GM21529 (cell line): ENCODE measurements at regions not wholly inside any gene's neighbourhood (a gene's known extent, or its start where the extent isn't known, plus 50 kb on each side); places are given as distances from the start of the nearest gene placed in this dataset.

ENCODE experiments used
- ATAC-seq: cut with Tn5 transposase; IDR thresholded peaks from one replicate; pipeline ENCODE4 v1.9.1; 2021; ENCODE audit not compliant: unreplicated experiment

- ATAC-seq: no peak
These were observed 138.6 kb upstream of the TSC22D2 start for GRCh38 chr3:150269526-150269925.

GRCh38 chr3:150268426-150269391 lies 139.4 kb upstream of the TSC22D2 start:
- no peak for ATAC-seq

- no peak for ATAC-seq
These were observed 140.8 kb upstream of the TSC22D2 start for GRCh38 chr3:150267288-150267687.

- no peak for ATAC-seq
These were observed 142.8 kb upstream of the TSC22D2 start for GRCh38 chr3:150265305-150265704.

GRCh38 chr3:150264561-150265279 lies 143.4 kb upstream of the TSC22D2 start:
- no peak for ATAC-seq

GRCh38 chr3:150261958-150262357 lies 146.1 kb upstream of the TSC22D2 start:
- no peak for ATAC-seq

- no peak for ATAC-seq
These were observed 146.7 kb upstream of the TSC22D2 start for GRCh38 chr3:150261418-150261817.

GRCh38 chr3:150260398-150260710 lies 147.7 kb upstream of the TSC22D2 start:
- ATAC-seq: no peak

- ATAC-seq: no peak
These were observed 148.3 kb upstream of the TSC22D2 start for GRCh38 chr3:150259526-150260397.

- no peak for ATAC-seq
These were observed 151.3 kb upstream of the TSC22D2 start for GRCh38 chr3:150256782-150257181.

GRCh38 chr3:150256318-150256717 lies 151.8 kb upstream of the TSC22D2 start:
- ATAC-seq: no peak

- no peak for ATAC-seq
These were observed 152.3 kb upstream of the TSC22D2 start for GRCh38 chr3:150255826-150256225.

GRCh38 chr3:150255413-150255812 lies 152.7 kb upstream of the TSC22D2 start:
- no peak for ATAC-seq

GRCh38 chr3:150254309-150254708 lies 153.8 kb upstream of the TSC22D2 start:
- no peak for ATAC-seq

- no peak for ATAC-seq
These were observed 154.5 kb upstream of the TSC22D2 start for GRCh38 chr3:150253622-150254021.

GRCh38 chr3:150252462-150252861 lies 155.6 kb upstream of the TSC22D2 start:
- no peak for ATAC-seq

GRCh38 chr3:150251187-150252062 lies 156.7 kb upstream of the TSC22D2 start:
- ATAC-seq: no peak

GRCh38 chr3:150249779-150250470 lies 158.2 kb upstream of the TSC22D2 start:
- no peak for ATAC-seq

- no peak for ATAC-seq
These were observed 159.0 kb upstream of the TSC22D2 start for GRCh38 chr3:150248888-150249681.
